ENCODE measurements at regions not wholly inside any gene's neighbourhood (a gene's known extent, or its start where the extent isn't known, plus 50 kb on each side); places are given as distances from the start of the nearest gene placed in this dataset.

DNA sequence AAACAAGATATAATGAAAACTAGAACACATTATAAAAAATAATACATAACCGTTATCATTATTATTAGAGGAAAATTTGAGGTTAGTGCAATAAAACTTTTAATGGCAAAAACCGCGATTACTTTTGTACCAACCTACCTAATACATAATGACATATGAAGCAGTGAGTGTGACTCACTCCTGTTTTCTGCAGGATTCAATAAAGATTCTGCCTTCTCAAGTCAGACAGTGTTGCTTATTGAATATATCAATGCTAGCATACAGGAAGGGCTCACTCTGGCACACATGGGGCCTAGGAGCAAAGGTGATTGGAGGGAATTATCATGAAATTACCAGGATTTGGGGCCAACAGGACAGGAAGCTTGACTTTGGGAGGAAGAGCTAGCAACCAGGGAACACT lies 230.8 kb upstream of the CEP162 start:
- no peaks in the 10 kb centered on the region for H3K79me2 ChIP-seq (ENCODE audit: control insufficient read depth, insufficient read depth, low read length)
- no peaks in the 10 kb centered on the region for H3K36me3 ChIP-seq (ENCODE audit: control insufficient read depth in 2 of 2, extremely low read depth in 1 of 2, insufficient read depth in 2 of 2, low read length in 2 of 2)
- H3K27ac ChIP-seq (ENCODE audit: control insufficient read depth, insufficient read depth, low read length) = no peak overlapping the region
- no peaks in the 10 kb centered on the region for H3K9me1 ChIP-seq (ENCODE audit: control insufficient read depth, extremely low read depth, insufficient read depth, low read length)
- no peak for FAIRE-seq
- H4K20me1 ChIP-seq (ENCODE audit: control insufficient read depth, extremely low read depth, insufficient read depth, low read length) = no peaks in the 10 kb centered on the region
- no peaks in the 10 kb centered on the region for H3K27me3 ChIP-seq (ENCODE audit: control insufficient read depth, extremely low read depth, insufficient read depth, low read length)
- dilution Hi-C loops (cut with MboI; ENCODE audit: extremely low pct_ligation_motif_present, low sequenced_read_pairs) = no loop called here
- no peak overlapping the region for H3K9ac ChIP-seq (ENCODE audit: control insufficient read depth, extremely low read depth, insufficient read depth, low read length)
- no peak for DNase-seq (ENCODE audit: low read depth, low spot score)
- no peaks in the 10 kb centered on the region for H3K4me1 ChIP-seq (ENCODE audit: control insufficient read depth, extremely low read depth, insufficient read depth, low read length)
- no peak overlapping the region for H2AFZ ChIP-seq (ENCODE audit: control insufficient read depth, low read length)
- no peak overlapping the region for H3K4me2 ChIP-seq (ENCODE audit: control insufficient read depth, extremely low read depth, insufficient read depth, low read depth, low read length)
- H3K4me3 ChIP-seq (ENCODE audit: control insufficient read depth in 2 of 3, extremely low read depth in 1 of 3, insufficient read depth in 2 of 3, low read depth in 1 of 3, low read length in 3 of 3) = no peak overlapping the region
- H3K9me3 ChIP-seq (ENCODE audit: control insufficient read depth, low read depth, low read length) = no peaks in the 10 kb centered on the region
- TF ChIP-seq EZH2 (IDR thresholded peaks at IDR 0.05; ENCODE audit: low read length) = no peak
- TF ChIP-seq, protein P1, sequence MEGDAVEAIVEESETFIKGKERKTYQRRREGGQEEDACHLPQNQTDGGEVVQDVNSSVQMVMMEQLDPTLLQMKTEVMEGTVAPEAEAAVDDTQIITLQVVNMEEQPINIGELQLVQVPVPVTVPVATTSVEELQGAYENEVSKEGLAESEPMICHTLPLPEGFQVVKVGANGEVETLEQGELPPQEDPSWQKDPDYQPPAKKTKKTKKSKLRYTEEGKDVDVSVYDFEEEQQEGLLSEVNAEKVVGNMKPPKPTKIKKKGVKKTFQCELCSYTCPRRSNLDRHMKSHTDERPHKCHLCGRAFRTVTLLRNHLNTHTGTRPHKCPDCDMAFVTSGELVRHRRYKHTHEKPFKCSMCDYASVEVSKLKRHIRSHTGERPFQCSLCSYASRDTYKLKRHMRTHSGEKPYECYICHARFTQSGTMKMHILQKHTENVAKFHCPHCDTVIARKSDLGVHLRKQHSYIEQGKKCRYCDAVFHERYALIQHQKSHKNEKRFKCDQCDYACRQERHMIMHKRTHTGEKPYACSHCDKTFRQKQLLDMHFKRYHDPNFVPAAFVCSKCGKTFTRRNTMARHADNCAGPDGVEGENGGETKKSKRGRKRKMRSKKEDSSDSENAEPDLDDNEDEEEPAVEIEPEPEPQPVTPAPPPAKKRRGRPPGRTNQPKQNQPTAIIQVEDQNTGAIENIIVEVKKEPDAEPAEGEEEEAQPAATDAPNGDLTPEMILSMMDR (optimal IDR thresholded peaks at IDR 0.05 in 1 of 3, IDR thresholded peaks at IDR 0.05 in 1 of 3, conservative IDR thresholded peaks at IDR 0.05 in 1 of 3; ENCODE audit: extremely low read depth in 1 of 3, insufficient read depth in 2 of 3, low read length in 3 of 3) = no peak

DNA sequence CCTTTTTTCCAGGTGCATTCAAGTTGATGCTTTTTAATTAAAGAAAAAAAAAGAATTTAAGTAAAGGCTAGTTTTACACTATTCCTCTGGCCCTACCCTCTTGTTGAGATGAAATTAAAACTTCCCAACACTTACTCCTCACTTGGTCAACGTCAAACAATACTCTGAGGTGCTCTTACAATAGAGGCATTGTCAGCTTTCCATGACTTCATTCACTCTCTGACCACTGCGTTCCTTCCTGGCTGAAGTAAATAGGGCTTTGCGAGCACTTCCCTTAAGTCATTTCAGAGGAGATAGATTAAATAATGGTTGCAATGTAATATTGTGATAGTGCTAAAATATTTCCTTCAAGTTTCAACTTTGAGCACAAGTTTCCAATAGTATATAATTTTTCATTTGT lies 229.8 kb upstream of the CEP162 start:
- Histone ChIP-seq H3K9ac (ENCODE audit: control insufficient read depth, extremely low read depth, insufficient read depth, low read length) (no peak overlapping the region), H3K4me2 (ENCODE audit: control insufficient read depth, extremely low read depth, insufficient read depth, low read depth, low read length) (no peak overlapping the region), H3K27me3 (ENCODE audit: control insufficient read depth, extremely low read depth, insufficient read depth, low read length) (no peaks in the 10 kb centered on the region), H3K4me3 (ENCODE audit: control insufficient read depth in 2 of 3, extremely low read depth in 1 of 3, insufficient read depth in 2 of 3, low read depth in 1 of 3, low read length in 3 of 3) (no peak overlapping the region), H3K9me1 (ENCODE audit: control insufficient read depth, extremely low read depth, insufficient read depth, low read length) (no peaks in the 10 kb centered on the region), H3K27ac (ENCODE audit: control insufficient read depth, insufficient read depth, low read length) (no peak overlapping the region), H3K36me3 (ENCODE audit: control insufficient read depth in 2 of 2, extremely low read depth in 1 of 2, insufficient read depth in 2 of 2, low read length in 2 of 2) (no peaks in the 10 kb centered on the region), H4K20me1 (ENCODE audit: control insufficient read depth, extremely low read depth, insufficient read depth, low read length) (no peaks in the 10 kb centered on the region), H3K4me1 (ENCODE audit: control insufficient read depth, extremely low read depth, insufficient read depth, low read length) (no peaks in the 10 kb centered on the region), H3K79me2 (ENCODE audit: control insufficient read depth, insufficient read depth, low read length) (no peaks in the 10 kb centered on the region), H2AFZ (ENCODE audit: control insufficient read depth, low read length) (no peak overlapping the region), H3K9me3 (ENCODE audit: control insufficient read depth, low read depth, low read length) (no peaks in the 10 kb centered on the region)
- dilution Hi-C loops (cut with MboI; ENCODE audit: extremely low pct_ligation_motif_present, low sequenced_read_pairs) = no loop called here
- no peak for TF ChIP-seq EZH2 (IDR thresholded peaks at IDR 0.05; ENCODE audit: low read length)
- TF ChIP-seq, protein P1 (optimal IDR thresholded peaks at IDR 0.05 in 1 of 3, IDR thresholded peaks at IDR 0.05 in 1 of 3, conservative IDR thresholded peaks at IDR 0.05 in 1 of 3; ENCODE audit: extremely low read depth in 1 of 3, insufficient read depth in 2 of 3, low read length in 3 of 3) = no peak
- DNase-seq (ENCODE audit: low read depth, low spot score) = no peak
- FAIRE-seq = no peak

Measured in keratinocyte (primary cell).